Tibial nerve (tissue), 4 donors: ENCODE measurements at regions not wholly inside any gene's neighbourhood (a gene's known extent, or its start where the extent isn't known, plus 50 kb on each side); places are given as distances from the start of the nearest gene placed in this dataset.

ENCODE experiments used
- DNase-seq, 2 donors: peaks; one replicate each; pipeline ENCODE4 v3.0.0-alpha.2; 2019; ENCODE audit warnings: low spot score in 2 of 2
- H3K27ac ChIP-seq, 4 donors: fragments of 200-600 bp; sonication (generic) in 3 of 4; one replicate each; pipeline ENCODE4 v1.5.1; 2017 to 2019; ENCODE audit warnings: mild to moderate bottlenecking in 1 of 4
- H3K27me3 ChIP-seq, 2 donors: fragments of 200-600 bp; sonication (generic) in 1 of 2; one replicate each; pipeline versions ENCODE4 v1.5.1 to v1.6.0; 2017 to 2019
- H3K36me3 ChIP-seq, 3 donors: fragments of 200-600 bp; sonication (generic); one replicate each; pipeline ENCODE4 v1.5.1; 2018 to 2019
- H3K4me1 ChIP-seq, 4 donors: fragments of 200-600 bp; sonication (generic) in 3 of 4; one replicate each; pipeline ENCODE4 v1.5.1; 2017 to 2019
- H3K4me3 ChIP-seq, 4 donors: fragments of 200-600 bp; sonication (generic) in 3 of 4; one replicate each; pipeline ENCODE4 v1.5.1; 2017 to 2019; ENCODE audit warnings: mild to moderate bottlenecking in 1 of 4, moderate library complexity in 1 of 4
- H3K9me3 ChIP-seq, 4 donors: fragments of 200-600 bp; sonication (generic) in 3 of 4; one replicate each; pipeline ENCODE4 v1.5.1; 2017 to 2019
- EP300 ChIP-seq, 2 donors: sonication (generic); formaldehyde crosslinking; IDR thresholded peaks; one replicate each; pipeline ENCODE4 v1.6.1; 2017; ENCODE audit warnings: antibody characterized with exemption in 2 of 2, mild to moderate bottlenecking in 1 of 2
- POLR2A ChIP-seq, 2 donors: fragments of 450-650 bp; IDR thresholded peaks; one replicate each; pipeline ENCODE4 v1.6.1; 2017; ENCODE audit warnings: antibody characterized with exemption in 2 of 2, mild to moderate bottlenecking in 2 of 2, moderate library complexity in 2 of 2
- WGBS, 2 donors: methylation state at CpG; one replicate each; pipeline ENCODE4 v1.1.5; 2018; 5-methylcytosine and 5-hydroxymethylcytosine counted together
- TF ChIP-seq, protein P1 (sequence below), 5 experiments: fragments of 200-600 bp in 3 of 5; fragments of 450-650 bp in 2 of 5; sonication (generic) in 3 of 5; IDR thresholded peaks; one replicate each; pipeline ENCODE4 v1.5.1; 2016 to 2019; ENCODE audit warnings: antibody characterized with exemption in 5 of 5, mild to moderate bottlenecking in 3 of 5, moderate library complexity in 2 of 5

DNA sequence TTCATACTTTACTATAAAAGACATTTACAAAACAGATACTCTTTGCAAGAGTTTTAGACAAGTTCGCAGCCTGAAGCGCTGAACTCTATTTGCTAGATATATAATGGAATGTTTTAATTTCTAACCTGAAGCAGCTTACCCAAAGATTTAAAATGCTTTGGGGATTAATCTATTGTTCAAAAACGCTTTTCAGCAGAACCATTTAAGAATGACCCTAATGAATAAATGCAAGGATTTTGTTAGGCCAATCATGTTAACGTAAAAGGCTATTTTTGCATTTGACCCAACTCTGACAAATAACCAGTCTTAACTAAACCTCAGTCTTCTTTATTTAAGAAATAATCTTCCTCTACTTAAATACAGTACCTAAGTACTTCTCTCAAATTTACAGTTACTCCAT, 406.7 kb upstream of the POT1 start:
- H3K36me3 ChIP-seq: no peaks in the 10 kb centered on the region
- TF ChIP-seq EP300 (IDR thresholded peaks at IDR 0.05) (no peak), POLR2A (IDR thresholded peaks at IDR 0.05) (no peak)
- TF ChIP-seq, protein P1, sequence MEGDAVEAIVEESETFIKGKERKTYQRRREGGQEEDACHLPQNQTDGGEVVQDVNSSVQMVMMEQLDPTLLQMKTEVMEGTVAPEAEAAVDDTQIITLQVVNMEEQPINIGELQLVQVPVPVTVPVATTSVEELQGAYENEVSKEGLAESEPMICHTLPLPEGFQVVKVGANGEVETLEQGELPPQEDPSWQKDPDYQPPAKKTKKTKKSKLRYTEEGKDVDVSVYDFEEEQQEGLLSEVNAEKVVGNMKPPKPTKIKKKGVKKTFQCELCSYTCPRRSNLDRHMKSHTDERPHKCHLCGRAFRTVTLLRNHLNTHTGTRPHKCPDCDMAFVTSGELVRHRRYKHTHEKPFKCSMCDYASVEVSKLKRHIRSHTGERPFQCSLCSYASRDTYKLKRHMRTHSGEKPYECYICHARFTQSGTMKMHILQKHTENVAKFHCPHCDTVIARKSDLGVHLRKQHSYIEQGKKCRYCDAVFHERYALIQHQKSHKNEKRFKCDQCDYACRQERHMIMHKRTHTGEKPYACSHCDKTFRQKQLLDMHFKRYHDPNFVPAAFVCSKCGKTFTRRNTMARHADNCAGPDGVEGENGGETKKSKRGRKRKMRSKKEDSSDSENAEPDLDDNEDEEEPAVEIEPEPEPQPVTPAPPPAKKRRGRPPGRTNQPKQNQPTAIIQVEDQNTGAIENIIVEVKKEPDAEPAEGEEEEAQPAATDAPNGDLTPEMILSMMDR (IDR thresholded peaks at IDR 0.05): no peak
- WGBS, 2 donors: 77 to 78% methylated on average over 4 of the region's 4 CpGs
- no peaks in the 10 kb centered on the region for H3K9me3 ChIP-seq
- H3K27me3 ChIP-seq: no peaks in the 10 kb centered on the region
- H3K4me1 ChIP-seq: no peaks in the 10 kb centered on the region
- DNase-seq: no peak
- no peak overlapping the region for H3K27ac ChIP-seq
- no peak overlapping the region for H3K4me3 ChIP-seq

DNA sequence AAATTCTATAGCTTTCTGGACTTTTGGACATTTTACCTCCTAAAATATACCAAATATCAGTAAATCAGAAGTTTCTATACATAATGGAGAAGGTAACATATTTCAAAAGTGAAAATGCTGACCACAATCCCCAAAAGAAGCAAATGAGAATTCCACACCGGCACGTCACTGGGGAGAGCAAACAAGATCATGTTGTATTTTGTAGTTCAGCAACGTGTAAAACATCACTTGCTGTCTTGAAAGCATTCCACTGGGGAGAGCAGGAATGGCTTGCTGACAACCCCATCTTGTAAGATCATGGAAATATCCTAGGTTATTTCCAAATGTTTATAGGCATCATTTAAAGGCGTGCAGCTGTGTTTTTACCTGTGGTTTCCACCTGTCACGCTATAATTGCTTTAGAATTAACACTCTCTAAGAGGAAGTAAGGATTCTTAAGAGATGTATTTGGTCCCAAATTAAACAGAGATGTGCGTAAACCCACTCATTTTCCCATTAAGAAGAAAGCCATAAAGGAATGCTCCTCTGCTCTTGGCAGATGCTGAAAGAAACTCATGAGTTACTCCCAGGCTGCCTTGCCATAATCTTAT, 397.1 kb upstream of the POT1 start:
- TF ChIP-seq EP300 (IDR thresholded peaks at IDR 0.05) (no peak), POLR2A (IDR thresholded peaks at IDR 0.05) (no peak)
- TF ChIP-seq, protein P1 (IDR thresholded peaks at IDR 0.05): no peak
- Histone ChIP-seq H3K27ac (no peak overlapping the region), H3K9me3 (peaks cover 0 to 4% (median 0%) of the 10 kb centered on the region in 4 donors), H3K27me3 (no peaks in the 10 kb centered on the region), H3K4me3 (no peak overlapping the region), H3K36me3 (no peaks in the 10 kb centered on the region), H3K4me1 (no peaks in the 10 kb centered on the region)
- WGBS, 2 donors: 57 to 66% methylated on average over 6 of the region's 6 CpGs
- no peak for DNase-seq

DNA sequence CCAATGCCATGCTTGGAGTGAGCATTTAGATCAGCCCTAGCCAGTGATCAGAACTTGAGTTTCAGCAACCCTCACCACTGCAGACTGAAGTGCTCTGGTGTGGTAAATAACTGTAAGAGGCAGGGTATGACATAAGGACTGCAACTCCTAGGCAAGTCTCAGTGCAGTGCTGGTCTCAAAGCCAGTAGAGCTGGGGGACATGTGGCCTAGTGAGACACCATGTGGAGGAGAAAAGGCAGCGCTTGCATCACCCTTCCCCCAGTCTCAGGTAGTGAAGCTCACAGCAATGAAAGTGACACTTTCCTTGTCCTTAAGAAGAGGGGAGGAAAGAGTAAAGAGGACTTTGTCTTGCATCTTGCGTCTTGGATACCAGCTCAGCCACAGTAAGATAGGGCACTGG, 386.8 kb upstream of the POT1 start:
- TF ChIP-seq EP300 (IDR thresholded peaks at IDR 0.05) (no peak), POLR2A (IDR thresholded peaks at IDR 0.05) (no peak)
- TF ChIP-seq, protein P1 (IDR thresholded peaks at IDR 0.05): no peak
- H3K27me3 ChIP-seq: no peaks in the 10 kb centered on the region
- no peak overlapping the region for H3K27ac ChIP-seq
- H3K36me3 ChIP-seq: no peaks in the 10 kb centered on the region
- no peak for DNase-seq
- no peaks in the 10 kb centered on the region for H3K4me1 ChIP-seq
- H3K9me3 ChIP-seq: no peaks in the 10 kb centered on the region
- 55 to 76% methylated on average over 2 of the region's 2 CpGs for WGBS, 2 donors
- H3K4me3 ChIP-seq: no peak overlapping the region

DNA sequence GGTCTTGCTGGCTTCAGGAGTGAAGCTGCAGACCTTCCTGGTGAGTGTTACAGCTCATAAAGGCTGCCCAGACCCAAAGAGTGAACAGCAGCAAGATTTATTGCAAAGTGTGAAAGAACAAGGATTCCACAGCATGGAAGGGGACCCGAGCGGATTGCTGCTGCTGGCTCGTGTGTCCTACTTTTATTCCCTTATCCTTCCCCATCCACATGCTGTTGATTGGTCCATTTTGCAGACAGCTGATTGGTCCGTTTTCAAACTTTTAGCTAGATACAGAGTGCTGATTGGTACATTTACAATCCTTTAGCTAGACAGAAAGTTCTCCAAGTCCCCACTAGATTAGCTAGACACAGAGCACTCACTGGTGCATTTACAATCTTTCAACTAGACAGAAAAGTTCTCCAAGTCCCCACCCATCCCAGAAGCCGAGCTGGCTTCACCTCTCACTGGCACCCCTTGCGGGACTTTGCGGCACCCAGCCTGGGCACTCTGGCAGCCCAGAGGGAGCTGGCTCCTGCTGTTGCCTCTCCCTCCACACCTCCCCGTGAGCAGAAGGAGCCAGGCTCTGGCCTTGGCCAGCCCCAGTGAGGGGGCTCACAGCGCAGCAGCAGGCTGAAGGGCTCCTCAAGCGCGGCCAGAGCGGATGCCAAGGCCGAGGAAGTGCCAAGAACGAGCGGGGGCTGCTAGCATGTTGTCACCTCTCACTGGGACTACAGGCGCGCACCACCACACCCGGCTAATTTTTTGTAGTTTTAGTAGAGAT, 369.6 kb upstream of the POT1 start:
- 91 to 94% methylated on average over 18 of the region's 18 CpGs for WGBS, 2 donors
- Histone ChIP-seq H3K36me3 (no peaks in the 10 kb centered on the region), H3K27me3 (no peaks in the 10 kb centered on the region), H3K27ac (no peak overlapping the region), H3K4me1 (no peaks in the 10 kb centered on the region), H3K4me3 (no peak overlapping the region), H3K9me3 (no peaks in the 10 kb centered on the region)
- TF ChIP-seq POLR2A (IDR thresholded peaks at IDR 0.05): no peak
- TF ChIP-seq, protein P1 (IDR thresholded peaks at IDR 0.05): no peak
- DNase-seq: no peak

DNA sequence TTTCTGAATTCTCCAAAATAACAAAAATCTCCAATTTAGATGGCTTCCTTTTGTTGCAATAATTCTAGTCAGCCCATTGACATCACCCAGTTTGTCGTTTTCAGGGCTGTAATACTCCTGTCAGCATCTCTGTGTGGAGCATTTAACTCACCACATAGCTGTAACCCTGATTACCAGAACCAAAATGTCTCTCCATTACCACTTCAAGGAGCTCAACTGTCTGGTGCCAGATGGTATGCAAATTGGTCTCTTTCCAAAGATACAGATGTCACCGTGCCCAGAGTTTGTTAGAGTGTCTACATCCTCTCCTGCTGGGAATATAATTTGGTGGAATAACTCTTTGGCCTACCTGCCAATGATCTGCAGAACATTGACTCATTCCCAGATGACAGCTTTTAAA, 350.3 kb upstream of the POT1 start:
- Histone ChIP-seq H3K9me3 (peaks cover 0 to under 1% (median 0%) of the 10 kb centered on the region in 4 donors), H3K4me1 (no peaks in the 10 kb centered on the region), H3K4me3 (no peak overlapping the region), H3K27ac (no peak overlapping the region), H3K36me3 (no peaks in the 10 kb centered on the region), H3K27me3 (no peaks in the 10 kb centered on the region)
- no peak for DNase-seq
- no peak for TF ChIP-seq EP300 (IDR thresholded peaks at IDR 0.05)
- TF ChIP-seq POLR2A (IDR thresholded peaks at IDR 0.05): no peak
- 36 to 39% methylated on average over 2 of the region's 2 CpGs for WGBS, 2 donors
